ENCODE measurements at regions not wholly inside any gene's neighbourhood (a gene's known extent, or its start where the extent isn't known, plus 50 kb on each side); places are given as distances from the start of the nearest gene placed in this dataset.

DNA sequence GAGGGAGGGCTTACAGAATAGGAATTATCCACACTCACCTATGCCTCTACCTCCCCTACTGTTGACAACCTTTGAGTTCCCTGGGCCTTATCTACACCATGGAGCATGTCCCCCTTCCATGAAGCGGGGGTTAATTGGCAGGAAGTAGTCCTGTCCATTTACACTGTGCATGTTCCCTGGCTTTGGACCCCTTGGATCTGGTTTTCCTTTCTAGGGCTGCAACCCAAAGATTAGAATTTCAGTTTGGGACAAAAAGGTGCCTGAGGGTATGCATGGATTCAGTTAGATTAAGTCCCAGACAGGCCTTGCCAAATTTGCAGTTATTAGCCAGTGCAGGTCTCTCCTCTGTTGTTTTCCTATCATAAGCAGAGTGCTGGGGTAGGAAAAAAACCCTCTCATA, 180.3 kb downstream of the CMPK2 start:
- DNase-seq, result no peak

- no peak for DNase-seq
Measured at GRCh38 chr2:6692056-6692455, 173.7 kb downstream of the CMPK2 start.

GRCh38 chr2:6692819-6693218, 172.9 kb downstream of the CMPK2 start:
- DNase-seq, result no peak

GRCh38 chr2:6694555-6694954, 171.2 kb downstream of the CMPK2 start:
- DNase-seq, result no peak

- DNase-seq, result no peak
Measured at GRCh38 chr2:6700335-6700734, 165.4 kb downstream of the CMPK2 start.

DNA sequence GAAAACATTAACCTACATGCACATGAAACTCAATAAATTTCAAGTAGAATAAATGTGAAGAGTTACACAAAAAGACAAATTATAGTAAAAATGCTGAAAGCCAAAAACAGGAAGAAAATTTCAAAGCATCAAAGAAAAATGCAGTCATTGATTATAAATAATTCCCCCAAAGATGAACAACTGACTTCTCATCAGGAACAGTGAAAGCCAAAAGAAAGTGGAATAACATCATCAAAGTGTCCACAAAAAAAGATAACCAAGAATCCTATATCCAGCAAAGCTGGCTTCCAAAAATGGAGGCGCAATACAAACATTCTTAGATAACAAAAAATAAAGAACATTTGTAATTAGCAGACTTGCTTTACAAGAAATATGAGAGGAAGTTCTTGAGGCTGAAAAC, 161.6 kb downstream of the CMPK2 start:
- DNase-seq, result no peak

- no peak for DNase-seq
Measured at GRCh38 chr2:6721395-6721794, 144.3 kb downstream of the CMPK2 start.

- DNase-seq, result no peak
Measured at GRCh38 chr2:6722574-6722973, 143.1 kb downstream of the CMPK2 start.

DNA sequence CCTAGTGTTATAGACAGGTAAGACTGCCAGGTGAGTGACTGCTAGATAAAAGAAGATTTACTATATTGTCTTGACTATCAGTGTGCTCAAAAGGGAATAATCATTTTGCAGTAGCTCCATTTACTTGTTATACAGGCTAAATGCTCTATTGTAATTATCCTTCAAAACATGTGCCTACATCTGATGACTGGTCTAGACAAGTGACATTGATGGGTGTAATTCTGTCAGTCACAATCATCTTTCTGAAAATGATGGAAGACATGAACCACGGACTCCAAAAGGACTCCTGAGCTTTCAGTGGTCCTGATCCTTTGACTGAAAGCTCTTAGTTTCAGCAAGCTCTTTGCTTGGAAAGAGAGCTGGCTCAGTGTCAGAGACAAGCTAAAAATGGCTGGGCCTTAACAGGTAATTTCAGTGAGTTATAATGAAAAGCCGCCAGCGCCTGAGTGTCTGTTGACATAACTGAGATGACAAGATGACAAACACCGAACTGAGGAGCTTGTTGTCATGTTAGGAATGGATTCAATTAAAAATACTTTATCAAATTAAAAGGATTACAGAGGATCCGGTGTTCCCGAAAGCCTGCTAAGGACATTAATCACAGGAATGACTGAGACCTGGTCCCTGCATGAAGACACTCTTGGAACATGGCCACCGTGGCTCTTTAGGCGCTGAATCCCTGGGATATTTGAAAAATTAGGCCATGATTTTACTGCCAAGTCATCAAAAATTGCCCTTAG, 141.7 kb downstream of the CMPK2 start:
- DNase-seq, result no peak

DNA sequence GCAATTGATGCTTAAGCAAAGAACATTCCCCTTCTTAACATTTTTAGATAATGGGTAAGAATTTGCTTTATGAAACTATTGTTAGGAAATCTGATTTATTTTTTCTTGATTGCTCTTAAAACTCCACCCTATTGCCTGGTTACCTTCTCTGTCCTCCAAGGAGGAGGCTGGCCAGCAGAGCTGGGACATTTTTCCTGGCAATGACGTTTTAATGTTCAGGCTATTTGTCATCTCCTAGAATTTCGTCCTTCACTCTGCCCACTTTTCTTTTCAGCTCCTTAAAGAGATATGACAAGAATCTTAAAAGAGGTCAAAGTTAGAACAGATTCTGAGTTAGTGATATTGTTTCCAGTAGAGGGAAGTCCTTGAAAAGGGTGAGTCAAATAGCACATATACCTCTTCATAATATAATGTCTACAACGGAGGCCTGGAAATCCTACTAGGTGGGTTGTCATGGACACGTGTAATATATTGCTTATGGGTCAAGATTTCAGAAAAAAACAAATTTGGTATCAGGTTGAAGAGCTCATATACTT, 141.0 kb downstream of the CMPK2 start:
- DNase-seq, result no peak

GRCh38 chr2:6728156-6728555, 137.6 kb downstream of the CMPK2 start:
- no peak for DNase-seq

- DNase-seq, result no peak
Measured at GRCh38 chr2:6730003-6730402, 135.7 kb downstream of the CMPK2 start.

DNA sequence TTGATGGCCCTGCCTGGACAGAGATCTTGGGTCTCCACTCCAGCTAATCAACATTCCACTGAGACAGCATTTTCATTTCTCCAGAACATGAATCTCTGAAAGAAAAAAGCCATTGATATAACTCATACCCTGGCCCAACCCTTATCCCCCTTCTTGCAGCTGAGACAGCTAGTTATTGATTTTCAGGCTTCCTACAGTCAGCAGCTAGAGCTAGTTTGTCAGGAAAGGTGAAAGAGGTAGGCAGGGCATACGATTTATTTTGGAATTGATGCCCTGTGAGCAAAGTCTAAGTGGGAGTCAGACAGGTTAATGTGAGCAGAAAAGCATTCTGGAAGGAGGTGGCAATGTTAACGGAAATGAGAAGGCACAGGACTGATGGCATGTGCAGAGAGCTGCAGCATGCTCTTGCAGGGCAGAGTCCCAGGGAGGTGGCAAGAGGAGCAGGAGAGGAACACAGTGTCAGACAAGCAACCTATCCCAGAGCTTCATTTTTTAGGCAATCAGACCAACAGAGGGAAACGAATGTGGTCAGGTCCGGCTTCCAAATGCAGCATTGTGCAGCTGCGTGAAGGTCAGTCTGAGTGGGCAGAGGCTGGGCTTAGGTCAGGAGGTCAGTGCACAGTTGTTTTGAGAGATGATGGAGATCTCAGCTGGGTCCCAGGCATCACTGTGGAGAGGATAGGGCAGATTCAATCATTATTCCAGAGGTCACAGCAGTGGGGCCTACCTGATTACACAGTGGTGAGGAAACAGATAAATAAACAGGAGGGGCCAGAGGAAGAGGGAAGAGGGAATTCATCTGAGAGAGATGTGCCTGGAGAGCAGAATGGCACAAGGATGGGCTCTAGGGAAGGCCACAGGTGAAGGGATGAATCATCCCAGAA, 134.8 kb downstream of the CMPK2 start:
- DNase-seq, result no peak

GRCh38 chr2:6739547-6739946, 126.2 kb downstream of the CMPK2 start:
- no peak for DNase-seq

- no peak for DNase-seq
Measured at GRCh38 chr2:6741229-6741628, 124.5 kb downstream of the CMPK2 start.

- no peak for DNase-seq
Measured at GRCh38 chr2:6744038-6744437, 121.7 kb downstream of the CMPK2 start.

GRCh38 chr2:6747433-6747832, 118.3 kb downstream of the CMPK2 start:
- no peak for DNase-seq

DNA sequence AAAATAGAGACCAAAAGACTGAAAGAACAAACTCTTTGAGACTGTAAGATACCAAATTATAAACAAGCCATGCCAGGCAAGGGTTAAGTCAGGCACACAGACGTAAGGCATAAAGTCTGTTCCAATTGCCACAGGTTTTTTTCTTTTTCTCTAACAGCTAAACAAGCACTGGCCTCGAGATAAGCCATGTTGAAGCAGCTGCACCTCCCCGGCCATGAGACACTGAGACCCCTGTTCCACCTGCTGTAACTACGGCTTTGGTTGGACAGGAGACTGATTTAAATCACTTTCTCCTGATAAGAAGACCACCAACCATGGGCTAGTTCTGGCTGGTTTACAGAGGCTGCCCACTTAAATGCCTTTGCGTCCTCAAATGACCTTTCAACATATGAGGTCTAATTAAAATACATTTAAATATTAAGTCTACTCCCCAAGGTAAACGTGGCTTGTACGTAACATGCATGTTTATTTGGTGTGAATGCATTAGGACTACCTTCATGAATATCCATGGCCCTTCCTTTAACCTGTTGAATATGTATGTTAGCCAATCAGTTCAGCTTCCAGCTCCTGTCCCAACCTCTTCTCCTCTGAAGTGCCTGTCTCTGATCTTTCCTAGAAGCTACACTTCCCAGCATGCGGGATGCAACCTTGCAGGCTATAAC, 117.2 kb downstream of the CMPK2 start:
- no peak for DNase-seq

DNA sequence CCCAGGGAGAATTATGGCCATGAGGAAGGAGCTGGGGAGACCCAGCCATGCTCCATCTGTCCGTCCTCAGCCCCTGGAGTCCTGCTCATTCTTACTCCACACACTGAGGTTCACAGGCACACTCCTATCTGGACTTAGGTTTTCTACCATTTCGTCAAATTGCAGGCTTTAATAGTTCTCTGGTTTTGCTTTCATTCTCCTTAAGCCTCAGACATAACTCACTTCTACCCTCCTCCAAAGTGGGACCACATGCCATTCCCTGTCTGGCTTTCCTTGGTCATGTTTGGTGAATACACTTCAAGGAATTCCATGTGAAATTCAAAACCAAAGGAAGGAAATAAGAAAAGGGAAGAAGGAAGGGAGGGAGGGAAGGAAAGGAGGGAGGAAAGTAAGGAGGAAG, 115.7 kb downstream of the CMPK2 start:
- DNase-seq, result no peak

DNA sequence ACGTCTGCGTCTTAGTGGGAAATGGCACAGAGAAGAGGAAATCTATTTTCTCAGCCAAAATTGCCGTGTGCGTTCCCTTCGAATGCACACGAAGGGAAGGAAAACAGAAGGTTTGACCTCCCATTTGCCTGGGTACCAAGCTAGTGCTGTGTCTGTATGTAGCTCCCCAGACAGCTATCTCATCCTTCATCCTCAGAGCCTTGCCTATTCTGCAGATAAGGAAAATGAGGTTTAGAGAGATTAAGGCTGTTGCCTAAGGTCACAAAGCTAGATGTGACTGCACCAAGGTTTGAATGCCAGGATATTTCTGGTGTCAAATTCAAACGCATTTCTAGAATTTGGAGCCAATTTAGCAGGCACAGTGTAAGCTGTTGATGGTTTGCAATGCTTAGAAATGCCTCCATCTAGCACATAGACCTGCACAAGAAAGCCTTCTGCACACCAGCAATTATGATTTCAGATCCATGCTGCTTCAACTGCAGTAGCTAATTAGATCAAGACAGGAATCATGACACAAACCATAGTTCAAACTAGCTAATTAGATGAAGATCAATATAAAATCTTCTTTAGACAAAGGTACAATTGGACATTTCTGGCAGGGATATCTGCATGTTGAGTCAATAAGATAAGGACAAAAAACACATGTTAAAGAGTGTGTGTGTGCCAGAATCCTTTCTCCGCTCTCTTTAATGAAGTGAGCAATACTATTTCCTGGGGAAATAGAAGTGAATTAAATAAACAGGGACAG, 115.1 kb downstream of the CMPK2 start:
- DNase-seq, result no peak

GRCh38 chr2:6754419-6754818, 111.3 kb downstream of the CMPK2 start:
- DNase-seq, result no peak

- DNase-seq, result no peak
Measured at GRCh38 chr2:6755456-6755855, 110.3 kb downstream of the CMPK2 start.

DNA sequence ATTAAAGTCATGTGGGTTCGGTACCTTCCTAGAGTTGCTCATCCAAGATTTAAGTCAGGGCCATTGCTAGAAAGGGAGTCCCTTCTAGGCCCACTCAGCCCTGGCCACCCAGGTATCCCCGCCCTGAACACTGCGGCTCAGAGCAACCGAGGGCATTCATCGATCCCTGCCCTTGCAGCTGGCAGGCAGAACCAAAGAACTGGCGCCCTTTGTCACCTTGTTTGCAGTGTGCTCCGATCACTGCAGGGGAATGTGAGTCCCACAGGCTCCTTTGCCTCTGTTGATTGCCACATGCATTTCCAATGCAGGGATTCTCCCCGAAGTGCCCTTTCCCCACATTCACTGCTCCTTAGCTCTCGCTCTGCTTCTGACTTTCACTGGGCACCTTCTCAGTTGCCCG, 108.5 kb downstream of the CMPK2 start:
- no peak for DNase-seq

All from NCI-H187 (cell line).